ENCODE measurements at regions not wholly inside any gene's neighbourhood (a gene's known extent, or its start where the extent isn't known, plus 50 kb on each side); places are given as distances from the start of the nearest gene placed in this dataset.

DNA sequence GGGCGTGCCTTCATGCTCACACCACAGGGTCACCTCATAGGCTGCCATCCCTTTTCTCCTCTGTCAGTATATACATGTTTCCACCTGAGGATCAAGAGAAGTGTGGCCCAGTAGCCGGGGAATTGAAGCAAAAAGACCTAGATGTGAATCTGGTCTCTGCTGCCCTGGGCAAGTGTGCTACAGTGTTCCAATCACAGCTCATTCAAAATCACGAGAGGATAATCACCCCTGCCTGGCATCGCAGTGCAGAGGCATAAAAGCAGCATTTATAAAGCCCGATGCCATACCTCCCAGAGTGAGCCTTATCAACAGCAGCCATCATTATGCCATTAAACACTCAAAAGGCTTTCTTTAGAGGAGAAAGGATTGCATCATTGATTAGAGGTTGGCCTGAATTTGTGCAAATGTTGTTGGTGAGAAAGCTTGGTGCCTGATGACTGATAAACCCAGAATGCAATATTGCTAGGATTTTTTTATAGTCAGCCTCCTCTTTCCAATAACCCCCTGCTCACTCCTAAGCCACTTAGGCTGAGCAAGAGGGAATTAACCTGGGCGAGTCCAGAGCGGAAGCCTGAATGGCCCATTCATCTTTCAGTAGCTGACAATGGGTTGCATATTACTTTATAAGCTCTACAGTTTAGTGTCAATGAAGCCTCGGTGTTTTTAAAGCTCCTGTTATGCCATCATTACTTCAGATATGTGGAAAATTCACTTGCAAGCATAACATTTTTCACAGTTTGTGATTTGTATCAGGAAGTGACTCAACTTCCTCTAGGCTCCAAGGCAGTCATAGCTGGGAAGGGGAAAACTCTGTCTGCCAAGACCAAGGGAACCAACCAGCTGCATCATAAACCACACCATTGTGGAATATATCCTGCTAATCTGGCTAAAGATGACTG, 92.5 kb upstream of the NXT1 start:
- TF ChIP-seq, protein P1, sequence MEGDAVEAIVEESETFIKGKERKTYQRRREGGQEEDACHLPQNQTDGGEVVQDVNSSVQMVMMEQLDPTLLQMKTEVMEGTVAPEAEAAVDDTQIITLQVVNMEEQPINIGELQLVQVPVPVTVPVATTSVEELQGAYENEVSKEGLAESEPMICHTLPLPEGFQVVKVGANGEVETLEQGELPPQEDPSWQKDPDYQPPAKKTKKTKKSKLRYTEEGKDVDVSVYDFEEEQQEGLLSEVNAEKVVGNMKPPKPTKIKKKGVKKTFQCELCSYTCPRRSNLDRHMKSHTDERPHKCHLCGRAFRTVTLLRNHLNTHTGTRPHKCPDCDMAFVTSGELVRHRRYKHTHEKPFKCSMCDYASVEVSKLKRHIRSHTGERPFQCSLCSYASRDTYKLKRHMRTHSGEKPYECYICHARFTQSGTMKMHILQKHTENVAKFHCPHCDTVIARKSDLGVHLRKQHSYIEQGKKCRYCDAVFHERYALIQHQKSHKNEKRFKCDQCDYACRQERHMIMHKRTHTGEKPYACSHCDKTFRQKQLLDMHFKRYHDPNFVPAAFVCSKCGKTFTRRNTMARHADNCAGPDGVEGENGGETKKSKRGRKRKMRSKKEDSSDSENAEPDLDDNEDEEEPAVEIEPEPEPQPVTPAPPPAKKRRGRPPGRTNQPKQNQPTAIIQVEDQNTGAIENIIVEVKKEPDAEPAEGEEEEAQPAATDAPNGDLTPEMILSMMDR (IDR thresholded peaks at IDR 0.05): no peak
- no peak for TF ChIP-seq EP300 (IDR thresholded peaks at IDR 0.05; ENCODE audit: low read depth)
- TF ChIP-seq POLR2A (IDR thresholded peaks at IDR 0.05): no peak
- TF ChIP-seq POLR2AphosphoS5 (IDR thresholded peaks at IDR 0.05): no peak
- DNase-seq: no peak
- Histone ChIP-seq H3K9me3 (no peaks in the 10 kb centered on the region), H3K36me3 (no peaks in the 10 kb centered on the region), H3K27ac (peak overlapping the region; percentile 37 to 54 (median 46)), H3K4me3 (no peak overlapping the region), H3K27me3 (no peaks in the 10 kb centered on the region), H3K4me1 (peaks cover 0 to 9% (median 2%) of the 10 kb centered on the region in 4 donors)
- 27 to 50% methylated on average over 3 to 8 of the region's 8 CpGs for WGBS, 2 donors (ENCODE audit: low coverage in 1 of 2)
- in situ Hi-C loops (cut with MboI; ENCODE audit: low pct_ligation_motif_present in 1 of 4, low pct_unique_long_range_greater_than_20kb in 1 of 4, low sequenced_read_pairs in 3 of 4) (no loop called here), intact Hi-C loops (cut with DNase I; ENCODE audit: low total_unique reads) (no loop called here)

DNA sequence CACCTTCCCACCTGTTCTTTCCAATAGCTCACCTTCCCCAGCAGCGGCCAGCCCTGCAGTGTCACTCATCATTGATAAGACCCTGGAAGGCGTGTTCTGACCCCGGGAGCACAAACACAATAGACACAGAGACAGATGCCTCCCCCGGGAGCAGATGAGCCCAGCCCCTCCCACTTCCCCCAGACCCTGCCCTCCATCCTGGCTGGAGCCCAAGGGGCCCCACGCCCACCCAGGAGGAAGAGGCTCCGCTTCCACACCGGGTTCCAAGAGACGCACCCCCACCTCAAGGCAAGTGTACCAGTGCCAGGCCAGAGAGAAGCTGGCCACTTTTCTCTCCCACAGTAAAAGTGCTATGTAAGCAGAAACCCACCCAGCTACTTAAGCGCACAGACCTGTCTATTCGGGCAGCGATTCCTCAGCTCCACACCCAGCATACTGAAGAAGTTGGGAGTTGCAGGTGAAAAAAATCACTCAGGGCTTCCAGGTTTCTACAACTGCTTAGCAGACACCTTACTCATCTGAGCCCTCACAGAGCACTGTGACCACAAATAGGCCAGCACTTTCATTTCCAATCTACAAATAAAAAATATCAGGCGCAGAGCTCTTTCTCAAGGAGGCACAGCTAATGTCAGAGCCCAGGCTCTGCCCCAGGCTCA, 93.4 kb upstream of the NXT1 start:
- in situ Hi-C loops (cut with MboI; ENCODE audit: low pct_ligation_motif_present in 1 of 4, low pct_unique_long_range_greater_than_20kb in 1 of 4, low sequenced_read_pairs in 3 of 4) (no loop called here), intact Hi-C loops (cut with DNase I; ENCODE audit: low total_unique reads) (no loop called here)
- no peaks in the 10 kb centered on the region for H3K27me3 ChIP-seq
- H3K27ac ChIP-seq: peak overlapping the region; percentile 37 to 54 (median 44)
- no peak overlapping the region for H3K4me3 ChIP-seq
- no peaks in the 10 kb centered on the region for H3K9me3 ChIP-seq
- no peaks in the 10 kb centered on the region for H3K36me3 ChIP-seq
- H3K4me1 ChIP-seq: peaks cover 0 to 9% (median 2%) of the 10 kb centered on the region in 4 donors
- WGBS, 2 donors (ENCODE audit: low coverage in 1 of 2): 60 to 65% methylated on average over 2 to 12 of the region's 12 CpGs
- DNase-seq: no peak
- TF ChIP-seq, protein P1 (IDR thresholded peaks at IDR 0.05): no peak

DNA sequence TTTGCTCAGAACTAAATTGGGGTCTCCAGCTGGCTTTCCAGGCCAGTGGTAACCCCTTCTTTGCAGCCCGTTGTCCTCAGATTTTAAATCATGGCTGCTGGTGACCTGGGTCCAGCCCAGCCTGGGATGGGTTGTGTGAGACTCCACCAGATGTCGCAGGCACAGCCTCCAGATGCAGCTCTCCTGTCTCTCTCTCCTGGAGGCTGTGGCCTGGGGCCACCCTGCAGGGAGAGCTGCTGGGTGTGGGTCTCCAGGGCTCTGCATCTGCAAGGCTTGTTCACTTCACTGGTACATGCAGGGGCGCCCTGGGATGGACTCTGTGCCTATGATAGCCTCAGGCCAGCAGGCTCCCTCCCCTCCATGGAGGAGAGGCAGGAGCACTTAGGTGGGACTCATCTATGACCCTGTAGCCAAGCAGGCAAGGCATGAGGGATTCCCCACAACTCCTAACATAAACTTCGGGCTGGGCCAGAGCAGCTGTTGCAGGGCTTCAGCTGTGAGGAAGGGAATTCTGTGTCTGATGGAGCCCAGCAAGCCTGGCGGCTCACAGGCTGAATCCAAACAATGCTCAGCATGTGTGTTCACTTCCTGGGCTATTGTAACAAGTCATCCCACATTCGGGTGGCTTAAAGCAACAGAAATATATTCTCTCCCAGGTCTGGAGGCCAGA, 94.7 kb upstream of the NXT1 start:
- no peaks in the 10 kb centered on the region for H3K27me3 ChIP-seq
- no peak for DNase-seq
- TF ChIP-seq POLR2AphosphoS5 (IDR thresholded peaks at IDR 0.05): no peak
- TF ChIP-seq, protein P1 (IDR thresholded peaks at IDR 0.05): no peak
- no peak for TF ChIP-seq POLR2A (IDR thresholded peaks at IDR 0.05)
- TF ChIP-seq EP300 (IDR thresholded peaks at IDR 0.05; ENCODE audit: low read depth): no peak
- H3K4me3 ChIP-seq: no peak overlapping the region
- WGBS, 2 donors (ENCODE audit: low coverage in 1 of 2): 50 to 51% methylated on average over 4 to 5 of the region's 6 CpGs
- in situ Hi-C loops (cut with MboI; ENCODE audit: low pct_ligation_motif_present in 1 of 4, low pct_unique_long_range_greater_than_20kb in 1 of 4, low sequenced_read_pairs in 3 of 4) (no loop called here), intact Hi-C loops (cut with DNase I; ENCODE audit: low total_unique reads) (no loop called here)
- no peaks in the 10 kb centered on the region for H3K9me3 ChIP-seq
- no peaks in the 10 kb centered on the region for H3K36me3 ChIP-seq
- H3K4me1 ChIP-seq: peaks cover 0 to 9% (median 2%) of the 10 kb centered on the region in 4 donors
- H3K27ac ChIP-seq: no peak overlapping the region

DNA sequence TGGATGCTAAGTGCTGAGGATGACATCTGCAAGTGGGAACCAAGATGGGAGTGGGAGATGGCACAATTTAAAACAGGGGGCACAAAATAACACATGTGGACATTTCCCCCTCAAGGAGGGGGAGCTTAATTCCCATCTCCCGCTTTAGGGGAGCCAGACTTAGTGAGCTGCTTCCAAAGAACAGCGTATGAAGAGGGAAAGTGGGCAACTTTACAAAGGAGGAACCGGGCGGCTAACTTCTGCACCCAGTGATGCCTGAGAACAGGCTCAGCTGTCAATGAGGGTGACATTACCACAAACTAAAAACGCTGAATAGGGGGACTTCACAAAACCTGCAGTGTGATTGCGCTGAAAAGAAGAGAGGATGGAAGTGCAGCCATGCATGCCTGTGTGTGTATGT, 95.5 kb upstream of the NXT1 start:
- Histone ChIP-seq H3K4me1 (peaks cover 0 to 9% (median 2%) of the 10 kb centered on the region in 4 donors), H3K27me3 (no peaks in the 10 kb centered on the region), H3K36me3 (no peaks in the 10 kb centered on the region), H3K4me3 (no peak overlapping the region), H3K27ac (no peak overlapping the region), H3K9me3 (no peaks in the 10 kb centered on the region)
- intact Hi-C loops (cut with DNase I; ENCODE audit: low total_unique reads) (no loop called here), in situ Hi-C loops (cut with MboI; ENCODE audit: low pct_ligation_motif_present in 1 of 4, low pct_unique_long_range_greater_than_20kb in 1 of 4, low sequenced_read_pairs in 3 of 4) (no loop called here)
- WGBS, 2 donors (ENCODE audit: low coverage in 1 of 2): 79 to 85% methylated on average over 5 to 6 of the region's 6 CpGs
- TF ChIP-seq POLR2A (IDR thresholded peaks at IDR 0.05): no peak
- TF ChIP-seq, protein P1 (IDR thresholded peaks at IDR 0.05): no peak
- TF ChIP-seq EP300 (IDR thresholded peaks at IDR 0.05; ENCODE audit: low read depth): no peak
- no peak for TF ChIP-seq POLR2AphosphoS5 (IDR thresholded peaks at IDR 0.05)
- DNase-seq: no peak

All from transverse colon (tissue), 4 donors.